ENCODE measurements at regions not wholly inside any gene's neighbourhood (a gene's known extent, or its start where the extent isn't known, plus 50 kb on each side); places are given as distances from the start of the nearest gene placed in this dataset.

- no peak for TF ChIP-seq POLR2AphosphoS5 (IDR thresholded peaks at IDR 0.05)
- TF ChIP-seq CTCF (IDR thresholded peaks at IDR 0.05) = no peak
- TF ChIP-seq EP300 (IDR thresholded peaks at IDR 0.05) = no peak
Measured at GRCh38 chr2:173822889-173823542, 142.2 kb downstream of the SP3 start.

Data from stomach (tissue), 4 donors.